Activated T-cell treated with anti-CD3 and anti-CD28 coated beads, Interleukin-2, amount 50 U/mL, for 24 hours (primary cell): ENCODE measurements at regions not wholly inside any gene's neighbourhood (a gene's known extent, or its start where the extent isn't known, plus 50 kb on each side); places are given as distances from the start of the nearest gene placed in this dataset.
"Not testable (repeated sequence)": the region's sequence is repeated elsewhere in the genome, so short reads cannot be mapped to it uniquely, and the experiment has no call there.

Experiments used
- DNase-seq: peaks from one replicate; pipeline ENCODE4 v3.0.0-alpha.2; 2020
- H3K27ac Mint-ChIP-seq: 2 replicates; pipeline ENCODE4 v1.8.0; 2020; ENCODE audit warnings: mild to moderate bottlenecking, mixed read lengths
- H3K27me3 Mint-ChIP-seq: 2 replicates; pipeline ENCODE4 v1.8.0; 2020; ENCODE audit warnings: mixed read lengths
- H3K36me3 Mint-ChIP-seq: 2 replicates; pipeline ENCODE4 v1.8.0; 2020; ENCODE audit warnings: low read depth, mixed read lengths
- H3K4me1 Mint-ChIP-seq: 2 replicates; pipeline ENCODE4 v1.8.0; 2020; ENCODE audit warnings: low read depth, mixed read lengths
- H3K4me3 Mint-ChIP-seq: 2 replicates; pipeline ENCODE4 v1.8.0; 2020; ENCODE audit warnings: mild to moderate bottlenecking, moderate library complexity, mixed read lengths
- H3K9me3 Mint-ChIP-seq: 2 replicates; pipeline ENCODE4 v1.8.0; 2020; ENCODE audit warnings: mixed read lengths

GRCh38 chr14:43132441-43132840 is 1374.6 kb downstream of the FSCB start:
- H3K36me3 Mint-ChIP-seq = no peaks in the 10 kb centered on the region
- H3K9me3 Mint-ChIP-seq = peaks cover 18% of the 10 kb centered on the region
- H3K27ac Mint-ChIP-seq = no peak overlapping the region
- no peak for DNase-seq
- no peak overlapping the region for H3K4me3 Mint-ChIP-seq
- no peaks in the 10 kb centered on the region for H3K4me1 Mint-ChIP-seq
- H3K27me3 Mint-ChIP-seq = no peaks in the 10 kb centered on the region

- H3K36me3 Mint-ChIP-seq, H3K27me3 Mint-ChIP-seq, H3K4me3 Mint-ChIP-seq, DNase-seq, H3K27ac Mint-ChIP-seq, H3K4me1 Mint-ChIP-seq: not testable (repeated sequence)
- peaks cover 16% of the 10 kb centered on the region for H3K9me3 Mint-ChIP-seq
Measured at GRCh38 chr14:43128429-43128828, 1378.7 kb downstream of the FSCB start.

DNA sequence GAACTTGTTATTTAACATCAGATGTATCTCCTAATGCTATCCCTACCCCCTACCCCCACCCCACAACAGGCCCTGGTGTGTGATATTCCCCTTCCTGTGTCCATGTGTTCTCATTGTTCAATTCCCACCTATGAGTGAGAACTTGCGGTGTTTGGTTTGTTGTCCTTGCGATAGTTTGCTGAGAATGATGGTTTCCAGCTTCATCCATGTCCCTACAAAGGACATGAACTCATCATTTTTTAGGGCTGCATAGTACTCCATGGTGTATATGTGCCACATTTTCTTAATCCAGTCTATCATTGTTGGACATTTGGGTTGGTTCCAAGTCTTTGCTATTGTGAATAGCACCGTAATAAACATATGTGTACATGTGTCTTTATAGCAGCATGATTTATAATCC is 1379.2 kb downstream of the FSCB start:
- peaks cover 15% of the 10 kb centered on the region for H3K9me3 Mint-ChIP-seq
- not testable (repeated sequence) for H3K27ac Mint-ChIP-seq, DNase-seq, H3K4me3 Mint-ChIP-seq, H3K36me3 Mint-ChIP-seq, H3K4me1 Mint-ChIP-seq, H3K27me3 Mint-ChIP-seq

GRCh38 chr14:43123544-43123943 is 1383.5 kb downstream of the FSCB start:
- Mint-ChIP-seq H3K4me3 (no peak overlapping the region), H3K36me3 (no peaks in the 10 kb centered on the region), H3K27me3 (no peaks in the 10 kb centered on the region), H3K27ac (no peak overlapping the region), H3K9me3 (peaks cover 10% of the 10 kb centered on the region), H3K4me1 (no peaks in the 10 kb centered on the region)
- no peak for DNase-seq

GRCh38 chr14:43119672-43120071 is 1387.4 kb downstream of the FSCB start:
- DNase-seq = no peak
- Mint-ChIP-seq H3K9me3 (peaks cover 12% of the 10 kb centered on the region), H3K27me3 (no peaks in the 10 kb centered on the region), H3K27ac (no peak overlapping the region), H3K4me1 (no peaks in the 10 kb centered on the region), H3K36me3 (no peaks in the 10 kb centered on the region), H3K4me3 (no peak overlapping the region)

GRCh38 chr14:43116341-43116740 is 1390.7 kb downstream of the FSCB start:
- Mint-ChIP-seq H3K27me3 (no peaks in the 10 kb centered on the region), H3K9me3 (peaks cover 12% of the 10 kb centered on the region), H3K4me1 (no peaks in the 10 kb centered on the region), H3K36me3 (no peaks in the 10 kb centered on the region), H3K27ac (no peak overlapping the region), H3K4me3 (no peak overlapping the region)
- no peak for DNase-seq

- no peaks in the 10 kb centered on the region for H3K36me3 Mint-ChIP-seq
- DNase-seq = no peak
- no peak overlapping the region for H3K4me3 Mint-ChIP-seq
- peaks cover 25% of the 10 kb centered on the region for H3K9me3 Mint-ChIP-seq
- H3K27ac Mint-ChIP-seq = no peak overlapping the region
- H3K27me3 Mint-ChIP-seq = no peaks in the 10 kb centered on the region
- no peaks in the 10 kb centered on the region for H3K4me1 Mint-ChIP-seq
Measured at GRCh38 chr14:43105305-43105704, 1401.8 kb downstream of the FSCB start.

- H3K27me3 Mint-ChIP-seq = no peaks in the 10 kb centered on the region
- H3K36me3 Mint-ChIP-seq = no peaks in the 10 kb centered on the region
- no peaks in the 10 kb centered on the region for H3K4me1 Mint-ChIP-seq
- H3K9me3 Mint-ChIP-seq = peaks cover 13% of the 10 kb centered on the region
- H3K27ac Mint-ChIP-seq = no peak overlapping the region
- no peak overlapping the region for H3K4me3 Mint-ChIP-seq
- DNase-seq = no peak
Measured at GRCh38 chr14:43090380-43090779, 1416.7 kb downstream of the FSCB start.

GRCh38 chr14:43087666-43088065 is 1419.4 kb downstream of the FSCB start:
- no peak for DNase-seq
- H3K9me3 Mint-ChIP-seq = peaks cover 15% of the 10 kb centered on the region

DNA sequence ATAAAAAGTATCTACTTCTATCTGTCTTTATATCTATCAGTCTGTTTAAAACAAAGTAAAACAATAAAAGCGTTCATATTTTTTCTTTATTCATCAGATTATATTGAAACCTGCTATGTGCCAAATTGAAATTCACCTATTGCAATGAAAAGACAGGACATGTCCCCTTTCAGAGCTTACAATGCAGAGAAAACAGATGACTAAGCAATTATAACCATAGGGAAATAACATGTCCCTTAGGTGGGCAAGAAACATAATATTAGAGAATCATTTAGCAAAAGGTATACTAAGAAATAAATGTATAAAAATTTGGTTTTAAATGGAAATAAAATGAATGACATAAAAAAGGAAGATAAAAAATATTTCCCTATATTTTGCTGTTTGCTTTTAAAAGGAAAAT is 1421.3 kb downstream of the FSCB start:
- Mint-ChIP-seq H3K36me3 (no peaks in the 10 kb centered on the region), H3K4me3 (no peak overlapping the region), H3K27ac (no peak overlapping the region), H3K27me3 (no peaks in the 10 kb centered on the region), H3K4me1 (no peaks in the 10 kb centered on the region), H3K9me3 (peaks cover 11% of the 10 kb centered on the region)
- DNase-seq = no peak

More at GRCh38 chr14:43087666-43088065, 1419.4 kb downstream of the FSCB start:
- H3K27me3 Mint-ChIP-seq = no peaks in the 10 kb centered on the region
- H3K4me1 Mint-ChIP-seq = no peaks in the 10 kb centered on the region
- H3K27ac Mint-ChIP-seq = no peak overlapping the region
- H3K36me3 Mint-ChIP-seq = no peaks in the 10 kb centered on the region
- no peak overlapping the region for H3K4me3 Mint-ChIP-seq

GRCh38 chr14:43067372-43067771 is 1439.7 kb downstream of the FSCB start:
- H3K4me1 Mint-ChIP-seq, DNase-seq, H3K36me3 Mint-ChIP-seq, H3K27ac Mint-ChIP-seq, H3K27me3 Mint-ChIP-seq, H3K4me3 Mint-ChIP-seq, H3K9me3 Mint-ChIP-seq: not testable (repeated sequence)

GRCh38 chr14:43056106-43056505 is 1449.4 kb downstream of the LRFN5 start:
- H3K9me3 Mint-ChIP-seq = peaks cover 15% of the 10 kb centered on the region
- H3K36me3 Mint-ChIP-seq = no peaks in the 10 kb centered on the region
- no peaks in the 10 kb centered on the region for H3K27me3 Mint-ChIP-seq
- no peak overlapping the region for H3K4me3 Mint-ChIP-seq
- H3K27ac Mint-ChIP-seq = no peak overlapping the region
- DNase-seq = no peak
- no peaks in the 10 kb centered on the region for H3K4me1 Mint-ChIP-seq

DNA sequence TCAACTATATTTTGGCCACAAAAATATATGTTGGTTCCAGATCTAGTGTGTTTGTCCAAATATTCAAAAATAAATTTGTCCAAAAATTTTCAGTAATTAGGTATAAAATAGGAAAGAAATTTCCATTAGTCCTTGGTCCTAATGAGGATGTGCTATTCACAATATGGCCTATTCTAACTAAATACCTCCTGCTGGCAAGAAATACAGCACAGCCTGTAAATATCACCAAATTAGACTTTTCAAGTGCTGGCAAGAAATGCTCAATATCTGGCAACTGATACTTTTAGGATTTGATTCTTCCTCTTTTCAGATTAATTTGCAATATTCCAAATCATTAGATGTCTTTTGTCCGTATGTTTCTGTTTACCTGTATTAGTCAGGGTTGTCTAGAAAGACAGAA is 1446.2 kb downstream of the LRFN5 start:
- no peaks in the 10 kb centered on the region for H3K4me1 Mint-ChIP-seq
- no peak for DNase-seq
- H3K4me3 Mint-ChIP-seq = no peak overlapping the region
- H3K9me3 Mint-ChIP-seq = peaks cover 10% of the 10 kb centered on the region
- H3K27me3 Mint-ChIP-seq = no peaks in the 10 kb centered on the region
- H3K36me3 Mint-ChIP-seq = no peaks in the 10 kb centered on the region
- no peak overlapping the region for H3K27ac Mint-ChIP-seq

GRCh38 chr14:43043850-43044249 is 1437.2 kb downstream of the LRFN5 start:
- no peaks in the 10 kb centered on the region for H3K36me3 Mint-ChIP-seq
- H3K27me3 Mint-ChIP-seq = no peaks in the 10 kb centered on the region
- peaks cover 6% of the 10 kb centered on the region for H3K9me3 Mint-ChIP-seq
- H3K4me3 Mint-ChIP-seq = no peak overlapping the region
- no peak for DNase-seq
- H3K4me1 Mint-ChIP-seq = no peaks in the 10 kb centered on the region
- no peak overlapping the region for H3K27ac Mint-ChIP-seq

DNA sequence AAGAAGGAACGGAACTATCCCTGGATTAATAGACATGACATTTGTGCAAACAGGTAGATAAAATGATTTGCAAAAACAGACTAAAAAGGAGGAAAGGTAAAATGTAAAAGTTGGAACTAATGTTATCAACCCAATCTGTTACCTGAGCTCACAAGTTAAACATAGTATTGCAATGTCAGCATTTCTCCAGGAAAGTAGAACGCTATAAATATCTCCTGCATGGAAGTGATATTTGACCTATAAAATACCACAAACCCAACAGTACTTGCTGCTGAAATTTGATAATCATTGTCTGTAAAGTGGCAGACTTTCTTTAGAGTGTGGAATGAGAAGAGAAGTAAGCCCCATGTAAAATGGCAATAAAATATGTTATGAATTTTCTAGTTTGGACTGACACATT is 1435.7 kb downstream of the LRFN5 start:
- Mint-ChIP-seq H3K4me3 (no peak overlapping the region), H3K27me3 (no peaks in the 10 kb centered on the region), H3K4me1 (no peaks in the 10 kb centered on the region), H3K9me3 (peaks cover 6% of the 10 kb centered on the region), H3K27ac (no peak overlapping the region), H3K36me3 (no peaks in the 10 kb centered on the region)
- DNase-seq = no peak

DNA sequence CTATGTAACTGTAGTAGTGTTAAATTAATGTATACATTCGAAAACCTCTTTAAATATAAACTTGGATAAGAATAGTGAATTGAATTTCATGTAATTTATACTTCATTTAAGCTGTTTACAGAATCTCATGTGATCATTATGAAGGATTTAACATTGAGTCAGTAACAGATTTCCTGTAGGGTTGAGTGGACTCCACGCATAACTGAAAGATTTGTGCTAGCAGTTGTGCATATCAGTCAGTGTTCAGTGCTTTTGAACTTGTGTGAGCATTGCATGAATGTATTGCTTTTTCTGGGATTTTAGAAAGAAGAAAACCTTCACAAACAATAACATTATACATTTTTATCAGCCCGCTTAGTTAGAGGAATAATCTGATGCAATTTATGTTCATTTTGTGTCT is 1435.3 kb downstream of the LRFN5 start:
- H3K36me3 Mint-ChIP-seq = no peaks in the 10 kb centered on the region
- H3K27ac Mint-ChIP-seq = no peak overlapping the region
- DNase-seq = no peak
- H3K4me3 Mint-ChIP-seq = no peak overlapping the region
- no peaks in the 10 kb centered on the region for H3K4me1 Mint-ChIP-seq
- no peaks in the 10 kb centered on the region for H3K27me3 Mint-ChIP-seq
- peaks cover 6% of the 10 kb centered on the region for H3K9me3 Mint-ChIP-seq
